Loucy (cell line): ENCODE measurements at regions not wholly inside any gene's neighbourhood (a gene's known extent, or its start where the extent isn't known, plus 50 kb on each side); places are given as distances from the start of the nearest gene placed in this dataset.

Experiments used
- H2AFZ ChIP-seq: fragments of 200-600 bp; sonication (generic); 2 replicates; pipeline ENCODE4 v1.6.0; 2016; ENCODE audit warnings: antibody characterized with exemption, mild to moderate bottlenecking, low read length, moderate library complexity
- H3F3A ChIP-seq: fragments of 200-600 bp; 2 replicates; pipeline ENCODE4 v1.6.0; 2016; ENCODE audit warnings: antibody characterized with exemption, low read depth, mild to moderate bottlenecking
- H3K27me3 ChIP-seq: fragments of 200-600 bp; sonication (generic); 2 replicates; pipeline ENCODE4 v1.6.1; 2014; ENCODE audit warnings: low read length, mild to moderate bottlenecking; ENCODE audit not compliant: insufficient read depth, poor library complexity, severe bottlenecking
- H3K36me3 ChIP-seq: fragments of 200-600 bp; sonication (generic); 2 replicates; pipeline ENCODE4 v1.6.1; 2016; ENCODE audit warnings: low read length; ENCODE audit not compliant: insufficient read depth
- H3K4me1 ChIP-seq: fragments of 200-600 bp; sonication (generic); 2 replicates; pipeline ENCODE4 v1.5.1; 2014; ENCODE audit warnings: low read length, mild to moderate bottlenecking; ENCODE audit not compliant: insufficient read depth, poor library complexity, severe bottlenecking
- H3K4me2 ChIP-seq: fragments of 200-600 bp; sonication (generic); 2 replicates; pipeline ENCODE4 v1.6.0; 2014; ENCODE audit warnings: antibody characterized with exemption, low read length, low read depth, mild to moderate bottlenecking; ENCODE audit not compliant: poor library complexity, severe bottlenecking
- H3K4me3 ChIP-seq: fragments of 200-600 bp; sonication (generic); 2 replicates; pipeline ENCODE4 v1.5.1; 2014; ENCODE audit warnings: low read length, mild to moderate bottlenecking, mixed read lengths; ENCODE audit not compliant: poor library complexity, severe bottlenecking
- H3K79me2 ChIP-seq: fragments of 200-600 bp; sonication (generic); 2 replicates; pipeline ENCODE4 v1.6.1; 2014; ENCODE audit warnings: low read length; ENCODE audit not compliant: insufficient read depth
- H3K9ac ChIP-seq: fragments of 200-600 bp; sonication (generic); 2 replicates; pipeline ENCODE4 v1.6.0; 2014; ENCODE audit warnings: mild to moderate bottlenecking, low read depth, low read length, moderate library complexity; ENCODE audit not compliant: poor library complexity, severe bottlenecking
- H3K9me2 ChIP-seq: fragments of 200-600 bp; sonication (generic); replicated peaks from 2 replicates; pipeline ENCODE4 v1.6.1; 2016; ENCODE audit warnings: low read depth, low read length, mixed read lengths
- H3K9me3 ChIP-seq: fragments of 200-600 bp; sonication (generic); 2 replicates; pipeline ENCODE4 v1.6.1; 2014; ENCODE audit warnings: mild to moderate bottlenecking, antibody characterized with exemption, low read length, low read depth; ENCODE audit not compliant: insufficient read depth
- H4K20me1 ChIP-seq: fragments of 200-600 bp; sonication (generic); 2 replicates; pipeline ENCODE4 v1.6.0; 2014; ENCODE audit warnings: antibody characterized with exemption, low read length, mild to moderate bottlenecking; ENCODE audit not compliant: insufficient read depth, poor library complexity, severe bottlenecking
- EZH2phosphoT487 ChIP-seq: fragments of 200-600 bp; IDR thresholded peaks from 2 replicates; pipeline ENCODE4 v1.6.1; 2018; ENCODE audit warnings: antibody characterized with exemption, mild to moderate bottlenecking, moderate library complexity, borderline replicate concordance
- TF ChIP-seq, protein P1 (sequence below): fragments of 200-600 bp; sonication (generic); conservative IDR thresholded peaks from 2 replicates; pipeline ENCODE4 v1.5.1; 2014; ENCODE audit warnings: mild to moderate bottlenecking, antibody characterized with exemption, low read length

- Histone ChIP-seq H3K36me3 (no peaks in the 10 kb centered on the region), H3F3A (no peaks in the 10 kb centered on the region), H3K4me1 (no peaks in the 10 kb centered on the region), H3K9me2 (no peaks in the 10 kb centered on the region), H2AFZ (peak overlapping the region; percentile 32; the same call in 1 of the 2 replicates), H3K27me3 (no peaks in the 10 kb centered on the region), H3K9me3 (no peaks in the 10 kb centered on the region), H3K9ac (no peak overlapping the region), H3K4me3 (no peak overlapping the region), H3K4me2 (no peak overlapping the region), H3K79me2 (no peaks in the 10 kb centered on the region), H4K20me1 (no peaks in the 10 kb centered on the region)
- TF ChIP-seq, protein P1, sequence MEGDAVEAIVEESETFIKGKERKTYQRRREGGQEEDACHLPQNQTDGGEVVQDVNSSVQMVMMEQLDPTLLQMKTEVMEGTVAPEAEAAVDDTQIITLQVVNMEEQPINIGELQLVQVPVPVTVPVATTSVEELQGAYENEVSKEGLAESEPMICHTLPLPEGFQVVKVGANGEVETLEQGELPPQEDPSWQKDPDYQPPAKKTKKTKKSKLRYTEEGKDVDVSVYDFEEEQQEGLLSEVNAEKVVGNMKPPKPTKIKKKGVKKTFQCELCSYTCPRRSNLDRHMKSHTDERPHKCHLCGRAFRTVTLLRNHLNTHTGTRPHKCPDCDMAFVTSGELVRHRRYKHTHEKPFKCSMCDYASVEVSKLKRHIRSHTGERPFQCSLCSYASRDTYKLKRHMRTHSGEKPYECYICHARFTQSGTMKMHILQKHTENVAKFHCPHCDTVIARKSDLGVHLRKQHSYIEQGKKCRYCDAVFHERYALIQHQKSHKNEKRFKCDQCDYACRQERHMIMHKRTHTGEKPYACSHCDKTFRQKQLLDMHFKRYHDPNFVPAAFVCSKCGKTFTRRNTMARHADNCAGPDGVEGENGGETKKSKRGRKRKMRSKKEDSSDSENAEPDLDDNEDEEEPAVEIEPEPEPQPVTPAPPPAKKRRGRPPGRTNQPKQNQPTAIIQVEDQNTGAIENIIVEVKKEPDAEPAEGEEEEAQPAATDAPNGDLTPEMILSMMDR = no peak
- no peak for TF ChIP-seq EZH2phosphoT487
Measured at GRCh38 chr2:143842836-143843235, 677.1 kb downstream of the ZEB2 start.

GRCh38 chr2:143841935-143842334 lies 678.0 kb downstream of the ZEB2 start:
- Histone ChIP-seq H2AFZ (no peak overlapping the region), H3K27me3 (no peaks in the 10 kb centered on the region), H4K20me1 (no peaks in the 10 kb centered on the region), H3K9me2 (no peaks in the 10 kb centered on the region), H3K79me2 (no peaks in the 10 kb centered on the region), H3K4me3 (no peak overlapping the region), H3K4me1 (no peaks in the 10 kb centered on the region), H3K9me3 (no peaks in the 10 kb centered on the region), H3K36me3 (no peaks in the 10 kb centered on the region), H3K4me2 (no peak overlapping the region), H3K9ac (no peak overlapping the region), H3F3A (no peaks in the 10 kb centered on the region)
- TF ChIP-seq EZH2phosphoT487 = no peak
- TF ChIP-seq, protein P1 = peak; percentile 57

- H3K4me2 ChIP-seq = no peak overlapping the region
Measured at GRCh38 chr2:143840601-143841000, 679.3 kb downstream of the ZEB2 start.

More at GRCh38 chr2:143840601-143841000, 679.3 kb downstream of the ZEB2 start:
- no peaks in the 10 kb centered on the region for H3K79me2 ChIP-seq
- no peak overlapping the region for H3K4me3 ChIP-seq
- H3K4me1 ChIP-seq = no peaks in the 10 kb centered on the region
- TF ChIP-seq EZH2phosphoT487 = no peak
- TF ChIP-seq, protein P1 = no peak
- no peak overlapping the region for H3K9ac ChIP-seq
- H3K9me2 ChIP-seq = no peaks in the 10 kb centered on the region
- no peaks in the 10 kb centered on the region for H3K9me3 ChIP-seq
- H2AFZ ChIP-seq = no peak overlapping the region
- H4K20me1 ChIP-seq = no peaks in the 10 kb centered on the region
- H3K27me3 ChIP-seq = no peaks in the 10 kb centered on the region
- H3F3A ChIP-seq = no peaks in the 10 kb centered on the region
- no peaks in the 10 kb centered on the region for H3K36me3 ChIP-seq
